ENCODE measurements at regions not wholly inside any gene's neighbourhood (a gene's known extent, or its start where the extent isn't known, plus 50 kb on each side); places are given as distances from the start of the nearest gene placed in this dataset.

DNA sequence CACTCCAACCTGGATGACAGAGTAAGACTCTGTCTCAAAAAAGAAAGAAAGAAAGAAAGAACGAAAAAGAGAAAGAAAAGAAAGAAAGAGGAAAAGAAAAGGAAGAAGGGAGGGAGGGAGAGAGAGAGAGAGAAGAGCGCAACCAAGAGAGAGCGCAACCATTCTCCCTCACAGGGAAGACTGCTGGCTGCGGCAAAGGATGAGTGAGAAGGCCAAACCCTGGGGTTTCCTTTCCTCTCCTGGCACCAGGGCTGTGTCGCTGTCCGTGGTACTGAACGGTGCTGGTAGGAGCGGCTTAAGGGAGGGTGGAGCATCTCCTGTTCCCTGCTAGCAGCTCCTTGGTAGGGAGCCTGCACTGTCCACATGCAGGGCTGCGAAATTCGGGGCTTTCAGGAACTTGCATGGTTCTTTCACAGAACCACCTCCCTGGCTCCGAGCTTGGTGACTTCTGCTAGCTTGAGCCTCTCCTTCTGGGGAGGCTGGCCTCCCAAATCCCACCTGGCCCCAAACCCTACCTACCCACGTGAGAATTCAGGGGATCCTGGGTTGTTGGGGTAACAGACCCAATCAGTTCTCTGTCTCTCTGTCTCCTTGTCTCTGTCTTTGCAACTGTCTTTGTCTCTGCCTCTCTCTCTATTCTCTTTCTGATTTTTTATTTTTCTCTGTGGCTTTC, 51.1 kb upstream of the ZNRF4 start:
- no peak overlapping the region for H3K18ac ChIP-seq (ENCODE audit: low read depth, low read length)
- H3K23ac ChIP-seq (ENCODE audit: low read depth, low read length) = no peak overlapping the region
- H3K9me3 ChIP-seq (ENCODE audit: control insufficient read depth, insufficient read depth, low read length) = peaks cover 2% of the 10 kb centered on the region; the same call in 1 of the 2 replicates
- H4K91ac ChIP-seq (ENCODE audit: insufficient read depth, low read depth, low read length) = no peak overlapping the region
- dilution Hi-C loops (cut with HindIII; ENCODE audit: low sequenced_read_pairs, unreplicated experiment) = no loop called here
- H4K20me1 ChIP-seq (ENCODE audit: insufficient read depth, low read length) = no peaks in the 10 kb centered on the region
- CTCF ChIA-PET = no interaction called here
- no peak overlapping the region for H4K5ac ChIP-seq (ENCODE audit: low read depth, low read length)
- no peak overlapping the region for H4K8ac ChIP-seq (ENCODE audit: low read depth in 2 of 2, low read length in 2 of 2)
- peak; percentile 81 for DNase-seq
- no peak for TF ChIP-seq MAFK (IDR thresholded peaks at IDR 0.05; ENCODE audit: low read depth, low read length)
- TF ChIP-seq NFE2L2 (IDR thresholded peaks at IDR 0.05; ENCODE audit: low read depth, low read length) = no peak
- TF ChIP-seq MXI1 (IDR thresholded peaks at IDR 0.05; ENCODE audit: borderline replicate concordance, low read depth, low read length) = no peak; the same call in 1 of the 2 replicates
- peak; percentile 74 for TF ChIP-seq RCOR1 (IDR thresholded peaks at IDR 0.05; ENCODE audit: insufficient replicate concordance, low read length)
- TF ChIP-seq, protein P1, sequence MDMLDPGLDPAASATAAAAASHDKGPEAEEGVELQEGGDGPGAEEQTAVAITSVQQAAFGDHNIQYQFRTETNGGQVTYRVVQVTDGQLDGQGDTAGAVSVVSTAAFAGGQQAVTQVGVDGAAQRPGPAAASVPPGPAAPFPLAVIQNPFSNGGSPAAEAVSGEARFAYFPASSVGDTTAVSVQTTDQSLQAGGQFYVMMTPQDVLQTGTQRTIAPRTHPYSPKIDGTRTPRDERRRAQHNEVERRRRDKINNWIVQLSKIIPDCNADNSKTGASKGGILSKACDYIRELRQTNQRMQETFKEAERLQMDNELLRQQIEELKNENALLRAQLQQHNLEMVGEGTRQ (IDR thresholded peaks at IDR 0.05; ENCODE audit: low read depth, low read length) = no peak
- TF ChIP-seq CEBPB (IDR thresholded peaks at IDR 0.05; ENCODE audit: low read depth, low read length) = no peak
- no peak for TF ChIP-seq FOS (IDR thresholded peaks at IDR 0.05; ENCODE audit: low read depth, low read length)
- TF ChIP-seq CHD1 (IDR thresholded peaks at IDR 0.05; ENCODE audit: low read depth, low read length) = no peak
- TF ChIP-seq BHLHE40 (IDR thresholded peaks at IDR 0.05; ENCODE audit: low read depth, low read length) = no peak
- no peak for TF ChIP-seq CTCF (conservative IDR thresholded peaks at IDR 0.05; ENCODE audit: low read depth, low read length)
- 0 out of 2 replicates have a peak, but pooled peaks have one; percentile 12 for TF ChIP-seq SMC3 (IDR thresholded peaks at IDR 0.05; ENCODE audit: low read depth, low read length)
- TF ChIP-seq POLR2A (IDR thresholded peaks at IDR 0.05; ENCODE audit: low read depth, low read length) = no peak
- TF ChIP-seq RFX5 (IDR thresholded peaks at IDR 0.05; ENCODE audit: low read depth, low read length) = no peak
- peak; percentile 31; the same call in 1 of the 2 replicates for TF ChIP-seq RAD21 (IDR thresholded peaks at IDR 0.05; ENCODE audit: low read length)
- TF ChIP-seq, protein P2, sequence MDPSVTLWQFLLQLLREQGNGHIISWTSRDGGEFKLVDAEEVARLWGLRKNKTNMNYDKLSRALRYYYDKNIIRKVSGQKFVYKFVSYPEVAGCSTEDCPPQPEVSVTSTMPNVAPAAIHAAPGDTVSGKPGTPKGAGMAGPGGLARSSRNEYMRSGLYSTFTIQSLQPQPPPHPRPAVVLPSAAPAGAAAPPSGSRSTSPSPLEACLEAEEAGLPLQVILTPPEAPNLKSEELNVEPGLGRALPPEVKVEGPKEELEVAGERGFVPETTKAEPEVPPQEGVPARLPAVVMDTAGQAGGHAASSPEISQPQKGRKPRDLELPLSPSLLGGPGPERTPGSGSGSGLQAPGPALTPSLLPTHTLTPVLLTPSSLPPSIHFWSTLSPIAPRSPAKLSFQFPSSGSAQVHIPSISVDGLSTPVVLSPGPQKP (IDR thresholded peaks at IDR 0.05; ENCODE audit: borderline replicate concordance, low read depth, low read length) = no peak
- peak; percentile 53; the same call in 1 of the 2 replicates for TF ChIP-seq MAZ (IDR thresholded peaks at IDR 0.05; ENCODE audit: borderline replicate concordance, low read depth, low read length)
- peak; percentile 100 for ATAC-seq (ENCODE audit: low read depth)
- no peak overlapping the region for H3K4me3 ChIP-seq (ENCODE audit: insufficient read depth, low read depth, low read length)
- no peak overlapping the region for H2AK9ac ChIP-seq (replicated peaks; ENCODE audit: low read depth, low read length, poor library complexity)
- H2BK20ac ChIP-seq (ENCODE audit: low read depth, low read length) = no peak overlapping the region
- no peaks in the 10 kb centered on the region for H3K4me1 ChIP-seq (ENCODE audit: control insufficient read depth, insufficient read depth, low read length)
- H3K56ac ChIP-seq (ENCODE audit: extremely low read depth, insufficient read depth, low read length) = no peak overlapping the region
- in situ Hi-C loops (cut with MboI; ENCODE audit: low sequenced_read_pairs) = no loop called here
- 0% methylated on average over 2 of the region's 12 CpGs; no CpG with 5 or more reads in 1 of the 2 experiments for WGBS, 2 experiments (ENCODE audit: extremely low coverage in 2 of 2, insufficient read length in 1 of 2)
- no peak overlapping the region for H3K14ac ChIP-seq (replicated peaks; ENCODE audit: low read depth, low read length)
- H3K4me2 ChIP-seq (ENCODE audit: low read depth, low read length) = no peak overlapping the region
- no peak overlapping the region for H3K9ac ChIP-seq (ENCODE audit: low read depth, low read length)
- no peaks in the 10 kb centered on the region for H3K79me1 ChIP-seq (ENCODE audit: low read depth in 1 of 2, low read length in 2 of 2)
- H3K9me1 ChIP-seq (ENCODE audit: insufficient read depth, low read length) = no peaks in the 10 kb centered on the region
- H2BK120ac ChIP-seq (ENCODE audit: low read depth, low read length) = no peak overlapping the region
- H3K36me3 ChIP-seq (ENCODE audit: control insufficient read depth, insufficient read depth, low read length) = no peaks in the 10 kb centered on the region
- intact Hi-C loops (cut with micrococcal nuclease) = loop anchor here (5.0 kb wide), 1 partner anchor 57 kb away; no protein-coding TSS in a partner anchor
- BruUV-seq (replicated peaks) = no TSS peak
- no peak overlapping the region for H2AK5ac ChIP-seq (ENCODE audit: low read depth, low read length)
- peak overlapping the region; percentile 60 for H2AFZ ChIP-seq (replicated peaks; ENCODE audit: low read length, poor library complexity)
- no peak overlapping the region for H2BK15ac ChIP-seq (ENCODE audit: low read depth, low read length)
- peaks cover 4% of the 10 kb centered on the region; the same call in 1 of the 2 replicates for H3K27me3 ChIP-seq (ENCODE audit: control insufficient read depth, insufficient read depth, low read length)
- H3K27ac ChIP-seq (ENCODE audit: insufficient read depth, low read length) = no peak overlapping the region
- no peak overlapping the region for H3K4ac ChIP-seq (ENCODE audit: low read depth, low read length)
- H2BK5ac ChIP-seq (ENCODE audit: low read depth, low read length, poor library complexity, severe bottlenecking) = no peak overlapping the region
- POLR2A ChIA-PET (ENCODE audit: unreplicated experiment) = no interaction called here

Measured in IMR-90 (cell line).